GM18909 (cell line): ENCODE measurements at regions not wholly inside any gene's neighbourhood (a gene's known extent, or its start where the extent isn't known, plus 50 kb on each side); places are given as distances from the start of the nearest gene placed in this dataset.

ENCODE experiments used
- ATAC-seq: cut with Tn5 transposase; IDR thresholded peaks from one replicate; pipeline ENCODE4 v1.9.1; 2021; ENCODE audit warnings: mild to moderate bottlenecking; ENCODE audit not compliant: unreplicated experiment, poor library complexity

GRCh38 chr3:177426106-177426877, 229.0 kb upstream of the TBL1XR1 start:
- no peak for ATAC-seq

- peak; percentile 100 for ATAC-seq
Observed at GRCh38 chr3:177426878-177427495, 229.7 kb upstream of the TBL1XR1 start.

DNA sequence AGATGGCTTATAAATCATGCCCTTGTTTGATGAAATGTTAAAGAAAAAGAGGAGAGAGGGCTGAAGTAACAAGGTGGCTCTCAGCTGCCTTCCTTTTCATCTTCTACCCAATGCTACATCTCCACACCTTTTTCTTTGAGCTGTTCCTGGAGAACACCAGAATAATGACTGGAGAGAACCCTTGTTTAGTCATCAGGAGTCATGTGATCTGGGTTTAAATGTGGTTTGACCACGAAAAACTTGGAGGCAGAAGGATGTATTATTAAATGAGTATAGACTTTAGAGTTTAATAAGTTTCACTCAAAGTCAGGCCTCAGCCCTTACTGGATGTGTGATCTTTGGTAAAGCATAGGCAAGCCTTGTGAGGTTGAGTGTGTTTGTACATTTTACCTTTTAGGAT, 230.3 kb upstream of the TBL1XR1 start:
- no peak for ATAC-seq

- ATAC-seq: no peak
Observed at GRCh38 chr3:177429079-177429478, 231.8 kb upstream of the TBL1XR1 start.

DNA sequence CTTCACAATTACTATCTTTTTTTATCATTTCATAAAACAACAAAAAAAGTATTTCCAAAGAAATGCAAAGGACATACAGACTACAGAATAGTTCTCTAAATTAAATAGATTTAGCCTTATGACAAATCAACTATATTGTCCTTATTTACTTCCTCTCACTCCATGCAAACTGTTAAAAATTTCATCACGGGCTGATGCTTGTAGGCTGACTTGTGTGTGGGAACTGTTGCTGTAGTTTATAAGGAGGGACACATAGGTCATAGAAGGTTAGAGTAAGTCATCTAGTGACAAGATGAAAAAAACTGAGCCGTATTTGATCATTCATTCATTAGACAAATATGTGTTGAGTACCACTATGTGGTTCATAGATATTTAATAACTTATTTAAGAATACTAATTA, 232.5 kb upstream of the TBL1XR1 start:
- ATAC-seq: no peak

DNA sequence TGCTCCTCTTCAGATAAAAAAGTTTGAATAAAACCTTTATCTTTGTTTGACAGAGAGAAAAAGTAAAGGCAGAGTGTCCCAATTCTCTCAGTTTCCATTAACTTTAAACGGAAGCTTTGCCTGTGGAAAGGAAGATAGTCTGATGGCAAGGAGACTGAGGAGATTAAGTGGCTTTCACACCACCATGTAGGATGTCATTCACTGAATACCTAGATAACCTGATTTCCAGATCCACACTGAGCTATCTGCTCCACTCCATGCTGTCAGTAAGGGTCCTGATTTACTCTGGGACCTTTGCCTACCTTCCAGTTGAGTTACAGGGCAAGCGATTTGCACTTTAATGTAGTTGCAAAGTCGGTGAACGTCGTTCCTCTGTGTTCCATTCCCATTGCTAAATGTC, 233.4 kb upstream of the TBL1XR1 start:
- ATAC-seq: no peak

GRCh38 chr3:177431525-177432176, 234.4 kb upstream of the TBL1XR1 start:
- ATAC-seq: no peak

DNA sequence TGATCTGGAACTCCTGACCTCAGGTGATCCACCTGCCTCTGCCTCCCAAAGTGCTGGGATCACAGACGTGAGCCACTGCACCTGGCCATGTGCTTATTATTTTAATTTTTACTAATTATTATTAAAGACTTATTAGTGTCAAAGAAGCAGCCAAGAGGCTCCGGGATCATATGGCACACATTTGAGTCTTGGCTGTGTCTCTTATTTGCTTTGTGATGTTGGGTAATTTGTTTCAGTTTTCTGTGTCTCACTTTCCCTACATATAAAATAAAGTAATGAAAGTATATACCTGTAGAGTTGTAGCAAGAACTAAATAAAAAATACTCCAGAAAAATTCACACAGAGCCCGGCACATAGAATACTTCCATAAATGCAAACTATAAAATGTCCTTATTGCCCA, 238.0 kb upstream of the TBL1XR1 start:
- no peak for ATAC-seq

DNA sequence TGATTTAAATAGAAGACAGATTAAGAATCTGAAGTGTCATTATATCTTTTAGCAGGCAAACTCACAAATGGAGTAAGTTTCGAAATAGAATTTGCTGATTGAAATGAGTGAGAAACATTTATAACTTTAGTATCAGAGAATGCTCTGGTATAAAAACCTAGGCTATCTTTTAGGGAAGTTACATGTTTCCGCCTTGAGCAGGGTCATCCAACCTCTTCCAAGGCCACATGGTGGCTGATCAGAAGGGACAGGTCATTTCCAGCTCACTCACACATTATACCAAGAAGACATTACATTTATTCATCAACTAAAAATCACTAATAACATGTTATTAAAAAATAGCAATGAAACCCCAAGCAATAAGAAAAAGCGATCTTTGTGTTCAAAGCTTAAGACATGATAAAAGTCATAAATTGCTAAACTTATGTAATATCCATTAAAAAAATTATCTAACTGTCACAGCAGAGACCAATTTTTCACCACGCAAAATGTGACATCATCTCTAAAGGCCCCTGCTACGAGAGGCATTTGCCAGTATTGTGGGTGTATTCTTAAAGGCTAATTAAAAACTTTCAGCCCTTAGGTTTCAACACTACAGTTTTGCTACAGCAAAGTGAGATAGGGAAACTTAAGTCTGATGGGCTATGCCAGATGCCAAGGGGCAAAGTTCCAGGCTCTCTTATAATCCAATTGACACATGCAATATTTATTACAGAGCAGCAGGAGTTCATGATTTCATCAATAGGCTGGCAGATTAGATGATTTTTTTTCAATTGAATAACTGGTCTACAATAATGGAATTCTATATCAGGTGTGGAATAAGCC, 240.4 kb upstream of the TBL1XR1 start:
- ATAC-seq: no peak

GRCh38 chr3:177438596-177439220, 241.4 kb upstream of the TBL1XR1 start:
- ATAC-seq: no peak

DNA sequence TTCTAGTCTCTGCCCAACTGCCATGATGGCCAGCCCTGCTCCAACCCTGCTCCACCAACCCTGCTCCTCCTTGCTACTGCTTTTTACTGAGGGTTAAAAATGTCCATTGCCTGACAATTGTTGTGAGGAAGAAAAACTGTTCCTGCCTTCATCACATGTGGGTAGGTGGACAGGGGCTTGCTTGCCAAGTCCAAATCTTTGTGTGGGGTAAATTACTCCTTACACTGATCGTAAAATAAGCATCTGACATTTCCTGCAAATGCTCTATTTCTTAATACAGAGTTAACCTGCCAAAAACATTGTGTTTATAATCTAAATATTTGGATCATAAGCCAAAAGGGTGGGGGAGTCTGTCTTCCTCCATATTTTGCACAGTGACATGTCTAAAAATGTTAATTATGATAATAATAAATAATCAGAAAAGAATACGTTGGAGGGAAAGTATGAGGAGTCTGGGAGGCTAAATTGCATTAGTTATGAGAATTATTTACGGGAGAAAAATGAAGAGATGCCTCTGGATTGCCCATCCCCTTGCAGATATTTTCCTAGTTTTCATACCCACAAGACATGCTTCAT, 242.5 kb upstream of the TBL1XR1 start:
- no peak for ATAC-seq

DNA sequence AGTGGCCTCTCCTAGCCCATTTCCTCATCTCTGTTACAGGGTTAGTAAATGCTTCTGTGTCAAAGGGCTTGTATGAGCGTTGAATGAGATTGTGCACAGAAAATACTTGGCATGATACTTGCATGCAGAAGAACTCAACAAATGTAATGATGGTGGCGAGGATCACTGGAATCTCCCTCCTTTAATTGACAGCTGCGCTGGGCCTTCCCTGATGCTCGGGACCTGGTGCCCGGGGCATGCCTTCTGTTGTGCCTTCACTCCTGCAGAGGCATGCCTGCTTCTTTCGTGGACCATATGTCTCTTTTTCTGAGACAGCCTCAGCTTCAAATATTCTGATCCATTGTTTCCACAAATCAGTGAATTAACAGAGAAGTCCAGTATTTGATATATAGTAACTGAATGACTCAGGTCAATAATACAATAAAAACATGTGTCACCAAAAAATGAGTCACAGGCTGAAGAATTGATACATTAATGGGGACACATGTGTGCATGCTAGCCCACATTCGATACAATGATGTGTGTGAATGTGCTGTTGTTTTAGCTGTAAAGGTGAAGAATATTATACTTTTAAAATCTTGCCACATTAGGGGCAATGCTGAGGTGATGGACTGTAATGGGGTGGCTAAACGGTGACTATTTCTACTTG, 243.3 kb upstream of the TBL1XR1 start:
- ATAC-seq: no peak

- ATAC-seq: no peak
Observed at GRCh38 chr3:177441276-177441812, 244.1 kb upstream of the TBL1XR1 start.

DNA sequence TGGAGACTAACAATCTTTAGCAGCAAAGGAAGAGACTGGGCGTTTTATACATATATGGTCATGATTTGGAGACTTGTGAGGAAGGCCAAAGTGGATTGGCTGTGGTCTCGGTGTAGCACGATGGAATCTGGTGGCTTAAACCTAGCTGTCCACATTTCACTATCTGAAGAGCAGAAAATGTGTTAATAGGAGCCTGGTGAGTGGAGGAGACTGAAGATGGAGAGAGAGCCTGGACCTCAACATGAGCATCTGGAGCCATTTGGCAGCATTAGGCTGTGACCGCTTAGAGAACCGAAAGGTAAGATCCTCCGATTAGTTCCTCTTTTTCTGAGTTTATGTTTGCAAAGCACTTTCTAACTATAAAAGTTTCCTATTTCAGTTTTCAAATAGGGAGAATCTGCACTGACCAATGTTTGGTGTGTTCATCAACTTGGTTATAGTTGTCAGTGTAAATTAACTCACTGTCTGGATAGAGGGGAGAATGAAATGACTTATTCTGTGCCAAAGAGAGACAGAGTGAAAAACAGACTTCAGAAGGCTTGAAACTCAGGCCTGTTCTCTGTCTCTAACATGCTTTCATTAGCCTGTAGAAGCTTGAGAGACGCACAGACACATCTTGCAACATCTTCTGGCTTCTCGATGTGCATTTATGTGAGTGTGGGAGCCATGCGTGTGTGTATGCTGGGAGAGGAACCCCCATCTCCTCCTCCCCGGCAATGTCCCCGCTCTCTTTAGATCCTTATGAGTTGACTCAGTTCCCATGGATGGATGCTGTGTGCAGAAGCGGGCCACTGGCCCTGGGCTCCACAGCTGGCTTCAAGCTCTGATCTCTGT, 244.7 kb upstream of the TBL1XR1 start:
- peak; percentile 99 for ATAC-seq

GRCh38 chr3:177443469-177443868, 246.2 kb upstream of the TBL1XR1 start:
- ATAC-seq: no peak

DNA sequence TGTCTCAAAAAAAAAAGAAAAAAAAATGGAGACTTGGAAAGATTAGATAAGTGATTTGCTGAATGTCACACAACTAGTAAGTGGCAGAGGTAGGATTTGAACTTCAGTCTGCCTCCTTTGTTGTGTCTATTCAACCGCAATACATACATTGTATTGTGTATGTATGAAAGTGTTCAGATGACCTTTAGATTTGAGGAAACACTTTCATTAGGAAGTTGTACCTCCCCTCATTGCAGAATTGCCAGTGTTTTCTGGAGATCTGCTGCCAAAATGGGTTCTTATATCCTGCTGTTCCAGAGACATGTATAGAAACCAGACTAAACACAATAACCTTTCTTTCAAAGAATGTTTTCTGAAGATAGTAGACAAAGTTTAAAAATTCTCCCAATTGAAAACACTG, 247.4 kb upstream of the TBL1XR1 start:
- no peak for ATAC-seq

DNA sequence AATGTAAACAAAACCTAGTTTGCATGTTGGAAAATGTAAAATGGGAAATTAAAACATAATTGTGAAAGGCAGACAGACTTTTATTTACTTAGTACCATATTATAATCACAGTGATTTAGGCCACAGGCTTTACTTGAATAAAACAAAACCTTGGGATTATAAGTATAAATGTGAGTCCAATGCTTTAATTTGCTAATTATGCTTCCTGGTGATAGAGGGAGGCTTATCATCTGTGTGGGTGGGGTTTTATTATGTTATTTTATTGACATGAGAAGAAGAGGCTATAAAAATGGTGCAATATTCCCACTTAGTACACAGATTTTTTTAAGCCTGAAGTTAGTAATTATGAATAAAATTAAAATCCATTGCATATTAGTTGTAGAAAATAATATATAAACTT, 248.3 kb upstream of the TBL1XR1 start:
- ATAC-seq: no peak

GRCh38 chr3:177446165-177446601, 248.9 kb upstream of the TBL1XR1 start:
- ATAC-seq: no peak
